ENCODE measurements at regions not wholly inside any gene's neighbourhood (a gene's known extent, or its start where the extent isn't known, plus 50 kb on each side); places are given as distances from the start of the nearest gene placed in this dataset.

DNA sequence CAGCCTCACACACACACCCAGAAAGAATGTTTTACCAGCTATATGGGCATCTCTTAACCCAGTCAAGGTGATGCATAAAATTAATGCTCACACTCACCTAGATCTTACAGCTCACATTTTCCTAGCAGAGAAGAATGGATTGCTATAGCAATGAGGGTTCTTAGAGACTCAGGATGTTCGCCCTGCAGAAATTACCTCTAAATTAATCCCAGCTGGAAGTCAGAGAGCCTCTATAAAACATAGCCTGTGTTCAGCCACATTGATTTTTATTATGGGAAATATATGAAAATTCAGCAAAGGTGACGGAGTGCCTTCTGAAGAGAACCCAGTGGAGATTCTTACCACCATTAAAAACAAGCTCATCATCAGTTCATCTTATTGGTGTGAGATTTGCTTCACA lies 528.3 kb upstream of the ZFP42 start:
- no peaks in the 10 kb centered on the region for H3K9me2 ChIP-seq (replicated peaks; ENCODE audit: insufficient read depth)
- no peaks in the 10 kb centered on the region for H3K27me3 ChIP-seq
- no peak overlapping the region for H3K4me2 ChIP-seq
- no peaks in the 10 kb centered on the region for H3K4me1 ChIP-seq (ENCODE audit: insufficient read depth)
- H4K20me1 ChIP-seq (ENCODE audit: insufficient read depth, poor library complexity, severe bottlenecking) = no peaks in the 10 kb centered on the region
- 67% methylated on average over 2 of the region's 2 CpGs for WGBS (ENCODE audit: low lambda C conversion rate, missing lambda C conversion rate)
- no peaks in the 10 kb centered on the region for H3K79me2 ChIP-seq
- no peaks in the 10 kb centered on the region for H3K36me3 ChIP-seq (replicated peaks; ENCODE audit: insufficient read depth, low read depth)
- no peak overlapping the region for H3K27ac ChIP-seq
- no peak for TF ChIP-seq EZH2phosphoT487 (IDR thresholded peaks at IDR 0.05; ENCODE audit: low read depth, severe bottlenecking, unreplicated experiment)
- TF ChIP-seq EZH2 (IDR thresholded peaks at IDR 0.05; ENCODE audit: borderline replicate concordance) = no peak
- TF ChIP-seq, protein P1, sequence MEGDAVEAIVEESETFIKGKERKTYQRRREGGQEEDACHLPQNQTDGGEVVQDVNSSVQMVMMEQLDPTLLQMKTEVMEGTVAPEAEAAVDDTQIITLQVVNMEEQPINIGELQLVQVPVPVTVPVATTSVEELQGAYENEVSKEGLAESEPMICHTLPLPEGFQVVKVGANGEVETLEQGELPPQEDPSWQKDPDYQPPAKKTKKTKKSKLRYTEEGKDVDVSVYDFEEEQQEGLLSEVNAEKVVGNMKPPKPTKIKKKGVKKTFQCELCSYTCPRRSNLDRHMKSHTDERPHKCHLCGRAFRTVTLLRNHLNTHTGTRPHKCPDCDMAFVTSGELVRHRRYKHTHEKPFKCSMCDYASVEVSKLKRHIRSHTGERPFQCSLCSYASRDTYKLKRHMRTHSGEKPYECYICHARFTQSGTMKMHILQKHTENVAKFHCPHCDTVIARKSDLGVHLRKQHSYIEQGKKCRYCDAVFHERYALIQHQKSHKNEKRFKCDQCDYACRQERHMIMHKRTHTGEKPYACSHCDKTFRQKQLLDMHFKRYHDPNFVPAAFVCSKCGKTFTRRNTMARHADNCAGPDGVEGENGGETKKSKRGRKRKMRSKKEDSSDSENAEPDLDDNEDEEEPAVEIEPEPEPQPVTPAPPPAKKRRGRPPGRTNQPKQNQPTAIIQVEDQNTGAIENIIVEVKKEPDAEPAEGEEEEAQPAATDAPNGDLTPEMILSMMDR (IDR thresholded peaks at IDR 0.05; ENCODE audit: poor library complexity) = no peak
- no peaks in the 10 kb centered on the region for H3K9me3 ChIP-seq (ENCODE audit: low read depth)
- no peak overlapping the region for H2AFZ ChIP-seq
- H3K4me3 ChIP-seq = no peak overlapping the region
- DNase-seq (ENCODE audit: low spot score) = no peak

DNA sequence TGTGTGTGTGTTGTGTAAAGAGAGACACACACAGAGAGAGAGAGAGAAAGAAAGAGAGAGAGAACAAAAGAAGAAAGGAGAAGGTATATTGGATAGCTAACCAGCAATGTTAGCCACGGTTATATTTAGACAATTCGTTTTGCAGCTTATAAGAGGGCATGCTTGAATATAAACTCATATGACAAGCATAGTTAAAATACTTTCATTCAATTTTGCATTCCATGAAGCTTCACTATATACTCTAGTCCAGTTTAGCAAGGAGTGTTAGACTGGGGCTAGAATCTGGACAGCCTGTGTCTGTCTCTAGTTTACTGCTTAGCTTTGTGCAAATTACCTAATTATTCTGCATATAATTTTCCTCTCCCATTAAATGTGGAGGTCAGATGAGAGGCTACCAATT lies 525.9 kb upstream of the ZFP42 start:
- no peaks in the 10 kb centered on the region for H3K9me2 ChIP-seq (replicated peaks; ENCODE audit: insufficient read depth)
- H3K4me2 ChIP-seq = no peak overlapping the region
- no peaks in the 10 kb centered on the region for H3K4me1 ChIP-seq (ENCODE audit: insufficient read depth)
- no peak overlapping the region for H3K27ac ChIP-seq
- no peak for DNase-seq (ENCODE audit: low spot score)
- H4K20me1 ChIP-seq (ENCODE audit: insufficient read depth, poor library complexity, severe bottlenecking) = no peaks in the 10 kb centered on the region
- H3K9me3 ChIP-seq (ENCODE audit: low read depth) = no peaks in the 10 kb centered on the region
- no peaks in the 10 kb centered on the region for H3K27me3 ChIP-seq
- 74% methylated on average over 2 of the region's 2 CpGs for WGBS (ENCODE audit: low lambda C conversion rate, missing lambda C conversion rate)
- H3K36me3 ChIP-seq (replicated peaks; ENCODE audit: insufficient read depth, low read depth) = no peaks in the 10 kb centered on the region
- no peak for TF ChIP-seq EZH2phosphoT487 (IDR thresholded peaks at IDR 0.05; ENCODE audit: low read depth, severe bottlenecking, unreplicated experiment)
- TF ChIP-seq, protein P1 (IDR thresholded peaks at IDR 0.05; ENCODE audit: poor library complexity) = no peak
- no peak for TF ChIP-seq EZH2 (IDR thresholded peaks at IDR 0.05; ENCODE audit: borderline replicate concordance)
- no peaks in the 10 kb centered on the region for H3K79me2 ChIP-seq
- H3K4me3 ChIP-seq = no peak overlapping the region
- H2AFZ ChIP-seq = no peak overlapping the region

DNA sequence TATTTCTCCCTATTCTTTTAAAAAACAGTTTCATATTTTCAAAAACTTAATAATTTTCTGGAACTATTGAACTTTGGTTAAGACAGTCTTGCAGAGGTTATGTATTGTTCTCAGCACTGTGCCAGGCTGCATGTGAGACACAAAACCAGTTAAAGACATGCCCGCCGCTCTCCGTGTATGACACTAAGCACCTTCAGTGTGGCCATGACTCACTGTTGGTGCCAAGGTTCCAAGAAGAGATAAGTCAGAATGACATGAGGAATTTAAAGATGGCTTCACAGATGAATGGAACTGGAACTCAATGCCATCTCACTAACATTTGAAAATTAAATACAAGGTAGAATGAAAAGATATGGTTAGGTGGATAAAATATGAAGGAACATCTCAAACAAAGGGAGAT lies 525.5 kb upstream of the ZFP42 start:
- no peaks in the 10 kb centered on the region for H3K9me2 ChIP-seq (replicated peaks; ENCODE audit: insufficient read depth)
- H3K9me3 ChIP-seq (ENCODE audit: low read depth) = no peaks in the 10 kb centered on the region
- H3K79me2 ChIP-seq = no peaks in the 10 kb centered on the region
- H3K27me3 ChIP-seq = no peaks in the 10 kb centered on the region
- WGBS (ENCODE audit: low lambda C conversion rate, missing lambda C conversion rate) = 96% methylated on average over 3 of the region's 3 CpGs
- no peaks in the 10 kb centered on the region for H3K4me1 ChIP-seq (ENCODE audit: insufficient read depth)
- no peak overlapping the region for H3K4me2 ChIP-seq
- no peak for TF ChIP-seq EZH2phosphoT487 (IDR thresholded peaks at IDR 0.05; ENCODE audit: low read depth, severe bottlenecking, unreplicated experiment)
- no peak for TF ChIP-seq EZH2 (IDR thresholded peaks at IDR 0.05; ENCODE audit: borderline replicate concordance)
- TF ChIP-seq, protein P1 (IDR thresholded peaks at IDR 0.05; ENCODE audit: poor library complexity) = no peak
- no peak overlapping the region for H3K4me3 ChIP-seq
- H3K27ac ChIP-seq = no peak overlapping the region
- H4K20me1 ChIP-seq (ENCODE audit: insufficient read depth, poor library complexity, severe bottlenecking) = no peaks in the 10 kb centered on the region
- no peak overlapping the region for H2AFZ ChIP-seq
- no peak for DNase-seq (ENCODE audit: low spot score)
- H3K36me3 ChIP-seq (replicated peaks; ENCODE audit: insufficient read depth, low read depth) = no peaks in the 10 kb centered on the region

DNA sequence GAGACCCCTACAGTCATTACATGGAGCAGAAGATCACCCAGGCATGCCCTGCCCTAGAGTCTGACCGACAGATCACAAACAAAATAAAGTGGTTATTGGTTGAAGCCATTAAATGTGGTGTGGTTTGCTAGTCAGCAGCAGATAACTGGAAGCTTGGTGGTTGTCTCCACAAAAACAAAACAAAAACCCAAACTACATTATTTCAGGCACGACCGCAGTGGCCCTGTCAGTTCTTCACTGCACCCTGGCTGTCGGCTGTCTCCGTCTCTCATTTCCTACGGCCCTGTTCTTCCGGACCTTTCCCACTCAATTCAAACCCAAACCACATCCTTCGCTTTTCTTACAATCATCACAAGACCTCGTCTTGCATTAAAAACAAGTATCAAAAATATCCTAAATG lies 521.3 kb upstream of the ZFP42 start:
- H3K4me1 ChIP-seq (ENCODE audit: insufficient read depth) = peaks cover 15% of the 10 kb centered on the region
- no peak for TF ChIP-seq EZH2phosphoT487 (IDR thresholded peaks at IDR 0.05; ENCODE audit: low read depth, severe bottlenecking, unreplicated experiment)
- TF ChIP-seq, protein P1 (IDR thresholded peaks at IDR 0.05; ENCODE audit: poor library complexity) = no peak
- TF ChIP-seq EZH2 (IDR thresholded peaks at IDR 0.05; ENCODE audit: borderline replicate concordance) = no peak
- H3K4me2 ChIP-seq = no peak overlapping the region
- H3K9me2 ChIP-seq (replicated peaks; ENCODE audit: insufficient read depth) = no peaks in the 10 kb centered on the region
- 90% methylated on average over 9 of the region's 9 CpGs for WGBS (ENCODE audit: low lambda C conversion rate, missing lambda C conversion rate)
- H4K20me1 ChIP-seq (ENCODE audit: insufficient read depth, poor library complexity, severe bottlenecking) = no peaks in the 10 kb centered on the region
- H2AFZ ChIP-seq = no peak overlapping the region
- H3K4me3 ChIP-seq = no peak overlapping the region
- no peaks in the 10 kb centered on the region for H3K27me3 ChIP-seq
- DNase-seq (ENCODE audit: low spot score) = no peak
- H3K36me3 ChIP-seq (replicated peaks; ENCODE audit: insufficient read depth, low read depth) = no peaks in the 10 kb centered on the region
- no peak overlapping the region for H3K27ac ChIP-seq
- no peaks in the 10 kb centered on the region for H3K9me3 ChIP-seq (ENCODE audit: low read depth)
- no peaks in the 10 kb centered on the region for H3K79me2 ChIP-seq

All from hepatocyte (in vitro differentiated cells).